ENCODE measurements at regions not wholly inside any gene's neighbourhood (a gene's known extent, or its start where the extent isn't known, plus 50 kb on each side); places are given as distances from the start of the nearest gene placed in this dataset.

DNA sequence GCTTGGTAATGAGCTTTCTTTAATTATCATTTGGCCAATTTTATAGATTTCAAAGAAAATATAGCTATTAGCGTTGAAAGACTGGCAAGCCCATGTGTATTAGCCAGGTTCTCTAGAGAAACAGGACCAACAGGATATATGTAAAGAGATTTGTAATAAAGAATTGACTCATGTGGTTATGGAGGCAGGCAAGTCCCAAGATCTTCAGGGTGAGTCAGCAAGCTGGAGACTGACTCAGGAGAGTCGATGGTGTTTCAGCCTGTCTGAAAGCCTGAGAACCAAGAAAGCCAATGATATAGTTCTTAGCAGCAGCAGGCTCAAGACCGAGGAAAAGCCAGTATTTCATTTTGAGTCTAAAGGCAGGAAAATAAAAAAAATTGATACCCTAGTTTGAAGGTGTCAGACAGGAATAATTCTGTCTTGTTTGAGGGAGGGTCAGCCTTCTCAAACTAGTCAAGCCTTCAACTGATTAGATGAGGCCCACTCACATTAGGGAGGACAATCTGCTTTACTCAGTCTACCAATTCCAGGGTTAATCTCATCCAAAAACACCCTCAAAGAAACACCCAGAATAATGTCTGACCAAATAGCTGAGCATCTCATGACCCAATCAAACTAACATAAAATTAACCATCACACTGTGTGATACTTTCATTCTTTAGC is 78.3 kb upstream of the CRIM1 start:
- TF ChIP-seq, protein P1, sequence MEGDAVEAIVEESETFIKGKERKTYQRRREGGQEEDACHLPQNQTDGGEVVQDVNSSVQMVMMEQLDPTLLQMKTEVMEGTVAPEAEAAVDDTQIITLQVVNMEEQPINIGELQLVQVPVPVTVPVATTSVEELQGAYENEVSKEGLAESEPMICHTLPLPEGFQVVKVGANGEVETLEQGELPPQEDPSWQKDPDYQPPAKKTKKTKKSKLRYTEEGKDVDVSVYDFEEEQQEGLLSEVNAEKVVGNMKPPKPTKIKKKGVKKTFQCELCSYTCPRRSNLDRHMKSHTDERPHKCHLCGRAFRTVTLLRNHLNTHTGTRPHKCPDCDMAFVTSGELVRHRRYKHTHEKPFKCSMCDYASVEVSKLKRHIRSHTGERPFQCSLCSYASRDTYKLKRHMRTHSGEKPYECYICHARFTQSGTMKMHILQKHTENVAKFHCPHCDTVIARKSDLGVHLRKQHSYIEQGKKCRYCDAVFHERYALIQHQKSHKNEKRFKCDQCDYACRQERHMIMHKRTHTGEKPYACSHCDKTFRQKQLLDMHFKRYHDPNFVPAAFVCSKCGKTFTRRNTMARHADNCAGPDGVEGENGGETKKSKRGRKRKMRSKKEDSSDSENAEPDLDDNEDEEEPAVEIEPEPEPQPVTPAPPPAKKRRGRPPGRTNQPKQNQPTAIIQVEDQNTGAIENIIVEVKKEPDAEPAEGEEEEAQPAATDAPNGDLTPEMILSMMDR (IDR thresholded peaks at IDR 0.05; ENCODE audit: insufficient read depth, low read length, poor library complexity, severe bottlenecking), result no peak
- TF ChIP-seq EZH2phosphoT487 (conservative IDR thresholded peaks at IDR 0.05; ENCODE audit: low read length), result no peak

Data from SU-DHL-6 (cell line).